Keratinocyte (primary cell): ENCODE measurements at regions not wholly inside any gene's neighbourhood (a gene's known extent, or its start where the extent isn't known, plus 50 kb on each side); places are given as distances from the start of the nearest gene placed in this dataset.

Experiments
- DNase-seq: peaks from one replicate; pipeline ENCODE4 v3.0.0-alpha.2; 2011; ENCODE audit warnings: low read depth, missing footprints, low spot score
- FAIRE-seq: peaks from 2 replicates; lab custom pipeline; 2011; peaks lifted over from hg19 to GRCh38; lab: Jason Lieb, UNC
- H2AFZ ChIP-seq: 2 replicates; pipeline ENCODE4 v1.6.0; 2012; ENCODE audit warnings: low read length, control low read depth, inconsistent platforms; ENCODE audit not compliant: control insufficient read depth
- H3K27ac ChIP-seq: 2 replicates; pipeline ENCODE4 v1.5.1; 2011; ENCODE audit warnings: low read length; ENCODE audit not compliant: control insufficient read depth, insufficient read depth
- H3K27me3 ChIP-seq: 3 replicates; pipeline ENCODE4 v1.6.0; 2011; ENCODE audit warnings: low read length; ENCODE audit not compliant: control insufficient read depth, insufficient read depth; ENCODE audit errors: extremely low read depth
- H3K36me3 ChIP-seq, 2 experiments: 2 replicates in 1 of 2; 3 replicates in 1 of 2; pipeline ENCODE4 v1.5.1; 2011; ENCODE audit warnings: low read length in 2 of 2, mild to moderate bottlenecking in 1 of 2; ENCODE audit not compliant: control insufficient read depth in 2 of 2, insufficient read depth in 2 of 2; ENCODE audit errors: extremely low read depth in 1 of 2
- H3K4me1 ChIP-seq: 3 replicates; pipeline ENCODE4 v1.5.1; 2011; ENCODE audit warnings: low read length; ENCODE audit not compliant: control insufficient read depth, insufficient read depth; ENCODE audit errors: extremely low read depth
- H3K4me2 ChIP-seq: 3 replicates; pipeline ENCODE4 v1.6.0; 2011; ENCODE audit warnings: low read depth, low read length; ENCODE audit not compliant: control insufficient read depth, insufficient read depth; ENCODE audit errors: extremely low read depth
- H3K4me3 ChIP-seq, 3 experiments: fragments of 200-600 bp in 1 of 3; sonication (generic) in 1 of 3; 2 replicates in 2 of 3; 3 replicates in 1 of 3; pipeline ENCODE4 v1.5.1; 2011 to 2016; ENCODE audit warnings: low read length in 3 of 3, mild to moderate bottlenecking in 3 of 3, control low read depth in 2 of 3, inconsistent platforms in 1 of 3, low read depth in 1 of 3, mixed read lengths in 1 of 3, mixed run types in 1 of 3, moderate library complexity in 1 of 3; ENCODE audit not compliant: control insufficient read depth in 2 of 3, insufficient read depth in 2 of 3; ENCODE audit errors: extremely low read depth in 1 of 3
- H3K79me2 ChIP-seq: 2 replicates; pipeline ENCODE4 v1.6.0; 2012; ENCODE audit warnings: low read length; ENCODE audit not compliant: control insufficient read depth, insufficient read depth
- H3K9ac ChIP-seq: 3 replicates; pipeline ENCODE4 v1.6.0; 2011; ENCODE audit warnings: low read length; ENCODE audit not compliant: control insufficient read depth, insufficient read depth; ENCODE audit errors: extremely low read depth
- H3K9me1 ChIP-seq: 3 replicates; pipeline ENCODE4 v1.6.0; 2011; ENCODE audit warnings: low read length; ENCODE audit not compliant: control insufficient read depth, insufficient read depth; ENCODE audit errors: extremely low read depth
- H3K9me3 ChIP-seq: 2 replicates; pipeline ENCODE4 v1.5.1; 2012; ENCODE audit warnings: low read depth, low read length; ENCODE audit not compliant: control insufficient read depth
- H4K20me1 ChIP-seq: 3 replicates; pipeline ENCODE4 v1.6.0; 2011; ENCODE audit warnings: low read length; ENCODE audit not compliant: control insufficient read depth, insufficient read depth; ENCODE audit errors: extremely low read depth
- EZH2 ChIP-seq: IDR thresholded peaks from one replicate; pipeline ENCODE4 v1.6.1; 2012; ENCODE audit warnings: inconsistent platforms, mild to moderate bottlenecking, low read length, moderate library complexity
- dilution Hi-C: fragments of 300-500 bp; cut with MboI; formaldehyde crosslinking; loops from one replicate; pipeline ENCODE4 v1.7.0; 2020; ENCODE audit warnings: low sequenced_read_pairs; ENCODE audit not compliant: extremely low pct_ligation_motif_present
- TF ChIP-seq, protein P1 (sequence below), 3 experiments: IDR thresholded peaks in 1 of 3; conservative IDR thresholded peaks in 1 of 3; optimal IDR thresholded peaks in 1 of 3; 2 replicates in 2 of 3; 3 replicates in 1 of 3; pipeline versions ENCODE3 to v1.5.1; 2011; ENCODE audit warnings: low read length in 3 of 3, mild to moderate bottlenecking in 3 of 3, moderate library complexity in 2 of 3, control low read depth in 1 of 3, inconsistent platforms in 1 of 3; ENCODE audit not compliant: insufficient read depth in 2 of 3; ENCODE audit errors: extremely low read depth in 1 of 3

DNA sequence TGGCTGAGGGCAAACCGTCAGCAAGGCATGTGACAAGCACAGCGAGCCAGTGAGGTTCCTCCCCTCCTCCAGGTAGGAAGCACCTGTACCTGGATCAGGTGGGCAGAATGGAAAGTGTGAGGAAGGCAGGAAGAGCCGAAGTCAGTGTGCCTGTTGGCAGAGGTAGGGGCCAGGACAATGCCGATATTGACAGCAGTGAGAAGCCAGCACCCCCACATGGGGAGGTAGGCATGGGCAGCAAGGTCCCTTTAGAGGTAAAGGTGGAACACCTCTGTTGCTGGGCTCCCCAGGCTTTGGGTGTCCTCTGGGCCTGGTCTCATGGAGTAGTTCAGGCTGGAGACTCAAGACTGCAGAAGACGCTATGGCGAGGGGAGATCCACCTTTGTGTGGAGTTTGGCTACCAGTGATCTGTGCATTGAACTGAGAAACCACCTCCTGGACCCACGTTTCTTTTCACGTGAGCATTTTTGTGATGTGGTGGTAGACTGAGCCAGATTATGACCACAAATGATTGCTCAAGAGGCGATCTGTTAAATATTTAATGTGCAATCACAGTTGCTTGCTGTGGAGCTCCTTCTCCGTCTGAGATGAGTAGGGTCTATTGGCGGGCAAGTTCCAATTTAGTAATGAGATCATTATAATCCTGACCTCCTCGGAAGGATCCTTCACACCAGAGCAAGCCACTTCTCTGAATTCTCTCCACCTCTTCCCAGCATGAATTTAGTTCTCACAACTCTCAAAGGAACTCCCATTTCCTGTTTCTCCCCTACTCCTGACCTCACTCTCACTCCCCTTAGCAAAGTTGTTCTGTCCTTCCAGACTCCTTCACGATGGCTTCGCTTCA, 174.8 kb downstream of the CDH26 start:
- Histone ChIP-seq H3K4me3 (no peak overlapping the region), H3K79me2 (no peaks in the 10 kb centered on the region), H2AFZ (no peak overlapping the region), H3K27ac (no peak overlapping the region), H3K27me3 (peaks cover 8% of the 10 kb centered on the region), H3K9ac (no peak overlapping the region), H4K20me1 (no peaks in the 10 kb centered on the region), H3K4me1 (peaks cover 4% of the 10 kb centered on the region), H3K4me2 (no peak overlapping the region), H3K9me3 (no peaks in the 10 kb centered on the region), H3K36me3 (no peaks in the 10 kb centered on the region), H3K9me1 (no peaks in the 10 kb centered on the region)
- TF ChIP-seq, protein P1, sequence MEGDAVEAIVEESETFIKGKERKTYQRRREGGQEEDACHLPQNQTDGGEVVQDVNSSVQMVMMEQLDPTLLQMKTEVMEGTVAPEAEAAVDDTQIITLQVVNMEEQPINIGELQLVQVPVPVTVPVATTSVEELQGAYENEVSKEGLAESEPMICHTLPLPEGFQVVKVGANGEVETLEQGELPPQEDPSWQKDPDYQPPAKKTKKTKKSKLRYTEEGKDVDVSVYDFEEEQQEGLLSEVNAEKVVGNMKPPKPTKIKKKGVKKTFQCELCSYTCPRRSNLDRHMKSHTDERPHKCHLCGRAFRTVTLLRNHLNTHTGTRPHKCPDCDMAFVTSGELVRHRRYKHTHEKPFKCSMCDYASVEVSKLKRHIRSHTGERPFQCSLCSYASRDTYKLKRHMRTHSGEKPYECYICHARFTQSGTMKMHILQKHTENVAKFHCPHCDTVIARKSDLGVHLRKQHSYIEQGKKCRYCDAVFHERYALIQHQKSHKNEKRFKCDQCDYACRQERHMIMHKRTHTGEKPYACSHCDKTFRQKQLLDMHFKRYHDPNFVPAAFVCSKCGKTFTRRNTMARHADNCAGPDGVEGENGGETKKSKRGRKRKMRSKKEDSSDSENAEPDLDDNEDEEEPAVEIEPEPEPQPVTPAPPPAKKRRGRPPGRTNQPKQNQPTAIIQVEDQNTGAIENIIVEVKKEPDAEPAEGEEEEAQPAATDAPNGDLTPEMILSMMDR (optimal IDR thresholded peaks at IDR 0.05 in 1 of 3, IDR thresholded peaks at IDR 0.05 in 1 of 3, conservative IDR thresholded peaks at IDR 0.05 in 1 of 3; ENCODE audit: extremely low read depth in 1 of 3, insufficient read depth in 2 of 3, low read length in 3 of 3), result no peak
- TF ChIP-seq EZH2, result no peak
- FAIRE-seq, result no peak
- dilution Hi-C loops, result no loop called here
- no peak for DNase-seq

DNA sequence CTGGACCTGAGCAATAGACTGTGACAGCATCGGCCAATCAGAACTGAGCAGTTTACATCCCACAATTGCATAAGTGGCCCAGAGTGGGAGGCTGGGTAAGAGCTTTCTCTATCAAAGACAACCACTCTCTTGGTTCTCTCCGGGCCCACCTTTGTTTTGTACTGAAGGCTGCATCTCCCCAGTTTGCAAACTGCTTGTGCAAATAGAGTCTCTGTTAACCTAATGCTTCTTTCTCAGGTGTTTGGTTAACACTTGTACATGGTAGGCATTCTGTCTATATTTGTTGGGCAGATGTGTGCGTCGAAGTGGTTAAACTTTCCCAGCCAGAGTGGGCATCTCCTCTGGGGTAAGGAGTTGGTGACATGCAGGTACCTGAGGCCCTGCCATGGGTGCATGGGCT, 177.1 kb downstream of the CDH26 start:
- Histone ChIP-seq H2AFZ (no peak overlapping the region), H3K27ac (no peak overlapping the region), H3K79me2 (no peaks in the 10 kb centered on the region), H3K9me3 (no peaks in the 10 kb centered on the region), H3K4me2 (no peak overlapping the region), H3K4me1 (peaks cover 4% of the 10 kb centered on the region), H3K9me1 (no peaks in the 10 kb centered on the region), H3K4me3 (no peak overlapping the region), H3K36me3 (no peaks in the 10 kb centered on the region), H3K9ac (no peak overlapping the region), H4K20me1 (no peaks in the 10 kb centered on the region), H3K27me3 (no peaks in the 10 kb centered on the region)
- dilution Hi-C loops, result no loop called here
- FAIRE-seq, result no peak
- no peak for DNase-seq
- no peak for TF ChIP-seq EZH2
- TF ChIP-seq, protein P1 (optimal IDR thresholded peaks at IDR 0.05 in 1 of 3, IDR thresholded peaks at IDR 0.05 in 1 of 3, conservative IDR thresholded peaks at IDR 0.05 in 1 of 3; ENCODE audit: extremely low read depth in 1 of 3, insufficient read depth in 2 of 3, low read length in 3 of 3), result no peak
